ENCODE measurements at regions not wholly inside any gene's neighbourhood (a gene's known extent, or its start where the extent isn't known, plus 50 kb on each side); places are given as distances from the start of the nearest gene placed in this dataset.

DNA sequence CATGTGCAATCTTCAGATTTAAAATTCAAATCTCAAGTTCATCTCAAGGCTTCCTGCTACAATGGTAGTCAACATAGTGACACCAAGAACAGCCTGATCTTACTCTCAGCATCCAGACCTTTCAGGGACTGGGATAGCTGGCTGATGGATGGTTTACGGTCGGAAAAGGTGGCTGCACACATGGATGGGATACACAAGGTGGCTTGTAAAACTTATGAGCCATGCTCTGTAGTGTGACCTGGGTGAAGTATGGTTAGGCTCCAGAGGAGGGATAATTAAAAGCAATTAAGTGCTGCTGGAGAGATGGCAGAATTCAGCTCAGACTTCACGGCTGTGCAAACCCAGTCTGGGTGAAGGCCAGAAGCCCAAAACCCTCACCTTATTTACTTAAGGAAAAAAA lies 379.5 kb downstream of the NFIB start:
- WGBS, 2 experiments (ENCODE audit: low coverage in 1 of 2, low lambda C conversion rate in 2 of 2, missing lambda C conversion rate in 2 of 2) = 92 to 94% methylated on average over 3 of the region's 3 CpGs
- Histone ChIP-seq H3K4me2 (ENCODE audit: unreplicated experiment) (no peak overlapping the region), H3K27ac (no peak overlapping the region), H3K9ac (no peak overlapping the region), H3K4me3 (no peak overlapping the region), H2AFZ (no peak overlapping the region), H3F3A (ENCODE audit: insufficient read depth) (peaks cover 9% of the 10 kb centered on the region), H3K9me3 (ENCODE audit: low read depth) (no peaks in the 10 kb centered on the region), H3K27me3 (replicated peaks; ENCODE audit: insufficient read depth) (no peaks in the 10 kb centered on the region), H3K9me2 (ENCODE audit: insufficient read depth) (no peaks in the 10 kb centered on the region), H3K79me2 (ENCODE audit: insufficient read depth) (no peaks in the 10 kb centered on the region), H3K36me3 (ENCODE audit: low read depth) (no peaks in the 10 kb centered on the region), H3K4me1 (ENCODE audit: insufficient read depth) (peaks cover 12% of the 10 kb centered on the region), H4K20me1 (ENCODE audit: insufficient read depth) (no peaks in the 10 kb centered on the region)
- in situ Hi-C loops (cut with MboI) = no loop called here
- TF ChIP-seq EZH2phosphoT487 (IDR thresholded peaks at IDR 0.05; ENCODE audit: insufficient read depth, low read depth) = no peak
- no peak for TF ChIP-seq EZH2 (IDR thresholded peaks at IDR 0.05; ENCODE audit: insufficient read depth, poor library complexity, severe bottlenecking)
- no peak for DNase-seq

DNA sequence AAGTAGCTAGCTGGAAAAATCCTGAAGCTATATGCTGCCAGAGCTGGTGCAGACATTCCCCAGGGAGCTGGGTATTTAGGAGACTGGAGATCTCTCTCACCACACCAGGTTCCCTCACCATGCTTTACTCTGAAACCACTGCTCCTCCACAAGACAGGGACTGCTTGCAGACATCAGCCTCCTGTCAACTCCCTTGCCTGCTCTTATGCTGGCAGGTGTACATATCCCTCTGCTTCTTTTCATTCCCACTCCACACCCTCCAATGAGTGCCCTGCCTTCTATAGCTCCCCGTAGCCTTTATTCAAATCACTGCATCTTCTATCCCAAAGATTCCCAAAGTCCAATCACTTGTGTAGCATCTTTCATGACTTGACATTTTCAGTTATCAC lies 380.7 kb downstream of the NFIB start:
- H3K4me1 ChIP-seq (ENCODE audit: insufficient read depth) = peaks cover under 1% of the 10 kb centered on the region; the same call in 1 of the 2 replicates
- no peak overlapping the region for H2AFZ ChIP-seq
- no peak overlapping the region for H3K4me2 ChIP-seq (ENCODE audit: unreplicated experiment)
- TF ChIP-seq EZH2 (IDR thresholded peaks at IDR 0.05; ENCODE audit: insufficient read depth, poor library complexity, severe bottlenecking) = no peak
- no peak for TF ChIP-seq EZH2phosphoT487 (IDR thresholded peaks at IDR 0.05; ENCODE audit: insufficient read depth, low read depth)
- H3K27me3 ChIP-seq (replicated peaks; ENCODE audit: insufficient read depth) = no peaks in the 10 kb centered on the region
- no peaks in the 10 kb centered on the region for H3K9me3 ChIP-seq (ENCODE audit: low read depth)
- H4K20me1 ChIP-seq (ENCODE audit: insufficient read depth) = no peaks in the 10 kb centered on the region
- 0 out of 2 replicates have a peak, but pooled peaks cover 3% of the 10 kb centered on the region for H3F3A ChIP-seq (ENCODE audit: insufficient read depth)
- no peak overlapping the region for H3K9ac ChIP-seq
- H3K36me3 ChIP-seq (ENCODE audit: low read depth) = no peaks in the 10 kb centered on the region
- DNase-seq = no peak
- in situ Hi-C loops (cut with MboI) = no loop called here
- 94 to 100% methylated on average over 1 of the region's 1 CpG for WGBS, 2 experiments (ENCODE audit: low coverage in 1 of 2, low lambda C conversion rate in 2 of 2, missing lambda C conversion rate in 2 of 2)
- H3K4me3 ChIP-seq = no peak overlapping the region
- H3K79me2 ChIP-seq (ENCODE audit: insufficient read depth) = no peaks in the 10 kb centered on the region
- H3K27ac ChIP-seq = no peak overlapping the region
- H3K9me2 ChIP-seq (ENCODE audit: insufficient read depth) = no peaks in the 10 kb centered on the region

DNA sequence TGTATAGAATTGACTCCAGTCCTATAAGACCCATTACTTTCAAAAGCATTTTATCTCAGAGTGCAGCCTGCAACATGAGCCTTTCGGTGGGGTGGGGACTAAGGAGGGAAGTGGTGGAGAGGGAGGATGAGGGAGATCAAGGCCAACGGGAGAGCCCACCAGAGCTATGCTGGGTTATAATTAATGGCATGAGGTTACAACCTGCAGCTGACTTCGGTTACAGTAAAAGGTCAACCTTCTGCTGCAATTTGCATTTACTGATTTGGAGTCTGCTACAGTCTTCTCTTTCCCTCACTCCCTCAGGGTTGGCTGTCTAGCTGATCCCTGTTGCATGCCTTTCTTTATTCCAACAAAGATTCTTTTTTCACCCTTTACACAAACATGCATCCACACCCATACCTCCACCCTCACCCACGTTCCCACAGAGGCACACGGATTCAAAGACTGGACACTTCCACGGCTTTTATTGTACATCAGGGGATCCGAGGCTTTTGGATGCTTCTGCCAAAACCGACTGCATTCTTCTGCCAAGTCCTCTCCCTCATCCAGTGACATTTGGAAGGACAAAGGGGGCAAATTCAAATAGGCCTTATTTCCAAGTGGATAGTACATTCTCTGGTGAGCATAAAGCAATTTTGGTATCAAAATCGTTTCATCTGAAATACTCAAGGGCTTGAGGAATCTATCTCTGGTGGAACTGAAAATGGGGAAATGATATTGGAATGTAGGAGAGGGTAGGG lies 381.2 kb downstream of the NFIB start:
- no peak for DNase-seq
- 70 to 74% methylated on average over 9 of the region's 9 CpGs for WGBS, 2 experiments (ENCODE audit: low coverage in 1 of 2, low lambda C conversion rate in 2 of 2, missing lambda C conversion rate in 2 of 2)
- Histone ChIP-seq H3K9me2 (ENCODE audit: insufficient read depth) (no peaks in the 10 kb centered on the region), H3F3A (ENCODE audit: insufficient read depth) (no peaks in the 10 kb centered on the region), H3K9ac (no peak overlapping the region), H3K9me3 (ENCODE audit: low read depth) (no peaks in the 10 kb centered on the region), H3K36me3 (ENCODE audit: low read depth) (no peaks in the 10 kb centered on the region), H3K27ac (no peak overlapping the region), H3K4me3 (no peak overlapping the region), H3K4me2 (ENCODE audit: unreplicated experiment) (no peak overlapping the region), H4K20me1 (ENCODE audit: insufficient read depth) (no peaks in the 10 kb centered on the region), H2AFZ (no peak overlapping the region), H3K27me3 (replicated peaks; ENCODE audit: insufficient read depth) (no peaks in the 10 kb centered on the region), H3K4me1 (ENCODE audit: insufficient read depth) (no peaks in the 10 kb centered on the region), H3K79me2 (ENCODE audit: insufficient read depth) (no peaks in the 10 kb centered on the region)
- in situ Hi-C loops (cut with MboI) = no loop called here
- TF ChIP-seq EZH2 (IDR thresholded peaks at IDR 0.05; ENCODE audit: insufficient read depth, poor library complexity, severe bottlenecking) = no peak
- no peak for TF ChIP-seq EZH2phosphoT487 (IDR thresholded peaks at IDR 0.05; ENCODE audit: insufficient read depth, low read depth)

DNA sequence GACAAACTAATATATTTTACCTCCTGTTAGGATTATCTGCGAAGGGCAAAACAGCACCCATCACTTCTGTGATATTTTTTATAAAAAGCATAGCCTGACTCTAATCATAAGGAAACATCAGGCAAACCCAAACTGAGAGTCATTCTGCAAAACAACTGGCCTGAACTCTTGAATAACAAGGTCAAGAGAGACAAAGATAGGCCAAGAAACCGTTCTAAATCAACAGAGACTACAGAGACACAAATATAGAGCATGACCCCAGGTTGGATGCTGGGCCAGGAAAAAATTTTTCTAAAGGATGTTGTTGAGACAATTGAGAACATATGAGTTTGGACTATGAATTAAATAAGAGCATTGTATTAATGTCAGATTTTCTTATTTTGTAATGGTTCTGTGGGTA lies 384.9 kb downstream of the NFIB start:
- H3K9me3 ChIP-seq (ENCODE audit: low read depth) = no peaks in the 10 kb centered on the region
- H2AFZ ChIP-seq = no peak overlapping the region
- no peaks in the 10 kb centered on the region for H4K20me1 ChIP-seq (ENCODE audit: insufficient read depth)
- no peak overlapping the region for H3K9ac ChIP-seq
- 57 to 61% methylated on average over 2 of the region's 2 CpGs for WGBS, 2 experiments (ENCODE audit: low coverage in 1 of 2, low lambda C conversion rate in 2 of 2, missing lambda C conversion rate in 2 of 2)
- in situ Hi-C loops (cut with MboI) = no loop called here
- no peak overlapping the region for H3K4me2 ChIP-seq (ENCODE audit: unreplicated experiment)
- TF ChIP-seq EZH2phosphoT487 (IDR thresholded peaks at IDR 0.05; ENCODE audit: insufficient read depth, low read depth) (no peak), EZH2 (IDR thresholded peaks at IDR 0.05; ENCODE audit: insufficient read depth, poor library complexity, severe bottlenecking) (no peak)
- H3K4me3 ChIP-seq = no peak overlapping the region
- H3K4me1 ChIP-seq (ENCODE audit: insufficient read depth) = no peaks in the 10 kb centered on the region
- no peak overlapping the region for H3K27ac ChIP-seq
- no peaks in the 10 kb centered on the region for H3F3A ChIP-seq (ENCODE audit: insufficient read depth)
- no peaks in the 10 kb centered on the region for H3K27me3 ChIP-seq (replicated peaks; ENCODE audit: insufficient read depth)
- DNase-seq = no peak
- H3K79me2 ChIP-seq (ENCODE audit: insufficient read depth) = no peaks in the 10 kb centered on the region
- no peaks in the 10 kb centered on the region for H3K36me3 ChIP-seq (ENCODE audit: low read depth)
- no peaks in the 10 kb centered on the region for H3K9me2 ChIP-seq (ENCODE audit: insufficient read depth)

Data from GM23248 (cell line).